Activated CD8-positive, alpha-beta memory T cell treated with anti-CD3 and anti-CD28 coated beads, Interleukin-2, amount 50 U/mL, for 1 hour (primary cell): ENCODE measurements at regions not wholly inside any gene's neighbourhood (a gene's known extent, or its start where the extent isn't known, plus 50 kb on each side); places are given as distances from the start of the nearest gene placed in this dataset.
"Not testable (repeated sequence)": the region's sequence is repeated elsewhere in the genome, so short reads cannot be mapped to it uniquely, and the experiment has no call there.

Experiments
- DNase-seq: peaks from one replicate; pipeline ENCODE4 v3.0.0-alpha.2; 2020; ENCODE audit errors: extremely low read depth

DNA sequence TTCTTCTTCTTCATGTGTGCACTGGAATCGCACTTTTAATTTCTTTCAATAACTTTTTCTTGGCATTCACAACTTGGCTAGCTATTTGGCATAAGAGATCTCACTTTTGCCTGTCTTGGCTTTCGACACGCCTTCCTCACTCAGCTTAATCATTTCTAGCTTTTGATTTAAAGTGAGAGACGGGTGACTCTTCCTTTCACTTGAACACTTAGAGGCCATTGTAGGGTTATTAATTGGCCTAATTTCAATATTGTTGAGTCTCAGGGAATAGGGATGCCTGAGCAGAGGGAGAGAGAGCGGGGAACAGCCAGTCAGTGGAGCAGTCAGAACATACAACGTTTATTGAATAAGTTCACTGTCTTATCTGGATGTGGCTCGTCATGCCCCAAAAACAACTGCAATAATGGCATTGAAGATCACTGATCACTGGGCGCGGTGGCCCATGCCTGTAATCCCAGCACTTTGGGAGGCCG, 200.3 kb downstream of the SEC14L1 start:
- no peak for DNase-seq

DNA sequence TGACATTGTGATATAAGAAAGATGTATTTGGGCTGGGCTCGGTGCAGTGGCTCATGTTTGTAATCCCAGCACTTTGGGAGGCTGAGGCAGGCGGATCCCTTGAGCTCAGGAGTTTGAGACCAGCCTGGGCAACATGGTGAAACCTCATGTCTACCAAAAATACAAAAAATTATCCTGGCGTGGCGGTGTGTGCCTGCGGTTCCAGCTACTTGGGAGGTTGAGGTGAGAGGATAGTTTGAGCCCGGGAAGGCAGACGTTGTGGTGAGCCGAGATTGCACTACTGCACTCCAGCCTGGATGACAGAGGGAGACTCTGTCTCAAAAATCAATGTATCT, 201.9 kb downstream of the SEC14L1 start:
- not testable (repeated sequence) for DNase-seq

DNA sequence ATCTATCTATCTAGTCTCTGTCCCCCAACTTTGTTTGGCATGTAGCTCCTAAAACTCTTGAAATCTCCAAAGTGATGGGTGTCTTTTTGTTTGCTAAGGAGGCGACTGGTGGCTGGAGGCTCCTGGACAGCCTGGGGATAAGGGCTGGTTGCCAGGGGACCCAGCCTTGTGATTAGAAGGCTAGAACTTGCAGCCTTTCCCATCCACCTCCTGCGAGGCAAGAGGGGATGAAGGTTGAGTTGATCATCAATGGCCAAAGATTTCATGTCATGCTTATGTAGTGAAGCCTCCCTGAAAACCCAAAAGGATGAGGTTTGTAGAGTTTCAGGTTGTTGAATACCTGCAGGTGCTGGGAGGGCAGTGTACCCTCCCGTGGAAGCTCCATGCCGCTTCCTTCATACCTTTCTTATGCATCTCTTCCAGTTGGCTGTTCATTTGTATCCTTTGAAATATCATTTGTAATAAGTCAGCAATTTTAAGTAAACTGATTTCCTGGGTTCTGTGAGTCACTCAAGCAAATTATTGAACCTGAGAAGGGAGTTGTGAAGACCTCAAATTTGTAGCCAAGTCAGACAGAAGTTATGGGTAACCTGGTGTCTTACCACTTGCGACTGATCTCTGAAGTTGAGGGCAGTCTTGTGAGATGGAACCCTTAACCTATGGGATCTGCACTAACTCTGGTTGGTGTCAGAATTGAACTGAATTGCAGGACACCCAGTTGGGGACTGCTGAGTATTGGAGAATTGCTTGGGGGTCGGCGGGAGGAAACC, 202.4 kb downstream of the SEC14L1 start:
- no peak for DNase-seq

DNA sequence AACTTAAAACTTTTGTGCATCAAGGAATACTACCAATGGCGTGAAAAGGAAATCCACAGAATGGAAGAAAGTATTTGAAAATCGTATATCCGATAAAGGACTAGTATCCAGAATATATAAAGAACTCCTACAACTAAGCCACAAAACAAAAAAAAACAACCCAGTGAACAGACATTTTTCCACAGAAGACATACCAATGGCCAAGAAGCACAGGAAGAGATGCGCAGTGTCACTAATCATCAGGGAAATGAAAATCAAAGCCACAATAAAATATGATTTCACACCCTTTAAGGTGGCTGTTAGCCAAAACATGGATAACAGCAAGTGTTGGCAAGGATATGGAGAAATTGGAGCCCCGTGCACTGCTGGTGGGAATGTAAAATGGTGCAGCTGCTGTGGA, 203.3 kb downstream of the SEC14L1 start:
- DNase-seq, result no peak

DNA sequence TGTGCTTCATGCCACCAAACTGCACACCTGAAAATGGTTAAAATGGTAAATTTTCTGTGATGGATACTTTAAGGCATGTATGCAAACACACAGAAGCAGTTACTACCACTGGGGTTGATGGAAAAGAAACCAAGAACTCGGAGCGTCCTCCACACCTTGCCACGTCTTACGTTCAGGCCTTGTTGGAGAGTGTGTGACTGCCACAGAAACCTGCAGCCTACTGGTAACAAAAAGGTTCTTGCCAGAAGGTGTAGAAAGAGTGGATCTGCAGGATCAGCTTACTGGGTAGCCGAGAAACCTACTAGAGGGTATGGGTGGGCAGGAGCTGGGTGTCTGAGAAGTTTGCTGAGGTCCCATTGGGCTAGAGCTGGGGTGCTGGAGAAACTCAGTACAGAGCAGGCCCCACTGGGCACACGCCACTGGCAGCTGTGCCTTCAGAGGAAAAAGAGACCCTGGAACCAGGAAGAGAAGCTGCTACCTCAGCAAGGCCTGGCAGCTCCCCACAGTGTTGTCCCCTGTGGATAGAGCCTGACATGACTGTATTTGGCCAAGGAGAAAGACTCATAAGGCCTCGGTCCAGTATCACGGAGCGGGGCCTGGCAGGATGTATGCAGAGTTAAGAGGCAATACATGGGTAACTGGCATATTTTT, 204.6 kb downstream of the SEC14L1 start:
- DNase-seq, result no peak

DNA sequence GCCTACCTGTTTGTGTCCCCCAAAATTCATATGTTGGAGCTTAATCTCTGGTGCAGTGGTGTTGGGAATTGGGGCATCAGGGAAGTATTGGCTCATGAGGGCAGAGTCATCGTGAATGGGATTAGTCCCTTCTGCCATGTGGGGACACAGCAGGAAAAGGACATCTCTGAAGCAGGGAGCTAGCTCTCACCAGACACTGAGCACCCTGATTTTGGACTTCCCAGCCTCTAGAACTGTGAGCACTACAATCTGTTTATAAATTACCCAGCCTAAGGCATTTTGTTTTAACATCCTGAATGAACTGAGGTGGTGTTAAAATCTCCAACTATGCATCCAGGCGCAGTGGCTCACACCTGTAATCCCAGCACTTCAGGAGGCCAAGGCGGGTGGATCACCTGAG, 206.0 kb downstream of the SEC14L1 start:
- no peak for DNase-seq

DNA sequence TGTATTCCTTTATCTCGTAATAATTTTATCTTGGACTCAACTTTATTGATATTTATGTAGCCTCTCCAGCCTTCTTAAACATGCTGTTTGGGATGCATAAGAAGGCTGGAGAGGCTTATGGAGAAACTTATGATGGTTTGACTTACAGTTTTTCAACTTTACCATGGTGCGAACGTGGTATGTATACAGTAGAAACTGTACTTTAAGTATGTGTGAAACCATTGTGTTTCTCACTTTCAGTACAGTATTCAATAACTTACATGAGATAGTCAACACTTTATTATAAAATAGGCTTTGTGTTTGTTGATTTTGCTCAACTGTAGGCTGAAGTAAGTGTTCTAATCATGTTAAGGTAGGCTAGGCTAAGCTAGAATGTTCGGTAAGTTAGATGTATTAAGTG, 206.8 kb downstream of the SEC14L1 start:
- DNase-seq, result no peak

DNA sequence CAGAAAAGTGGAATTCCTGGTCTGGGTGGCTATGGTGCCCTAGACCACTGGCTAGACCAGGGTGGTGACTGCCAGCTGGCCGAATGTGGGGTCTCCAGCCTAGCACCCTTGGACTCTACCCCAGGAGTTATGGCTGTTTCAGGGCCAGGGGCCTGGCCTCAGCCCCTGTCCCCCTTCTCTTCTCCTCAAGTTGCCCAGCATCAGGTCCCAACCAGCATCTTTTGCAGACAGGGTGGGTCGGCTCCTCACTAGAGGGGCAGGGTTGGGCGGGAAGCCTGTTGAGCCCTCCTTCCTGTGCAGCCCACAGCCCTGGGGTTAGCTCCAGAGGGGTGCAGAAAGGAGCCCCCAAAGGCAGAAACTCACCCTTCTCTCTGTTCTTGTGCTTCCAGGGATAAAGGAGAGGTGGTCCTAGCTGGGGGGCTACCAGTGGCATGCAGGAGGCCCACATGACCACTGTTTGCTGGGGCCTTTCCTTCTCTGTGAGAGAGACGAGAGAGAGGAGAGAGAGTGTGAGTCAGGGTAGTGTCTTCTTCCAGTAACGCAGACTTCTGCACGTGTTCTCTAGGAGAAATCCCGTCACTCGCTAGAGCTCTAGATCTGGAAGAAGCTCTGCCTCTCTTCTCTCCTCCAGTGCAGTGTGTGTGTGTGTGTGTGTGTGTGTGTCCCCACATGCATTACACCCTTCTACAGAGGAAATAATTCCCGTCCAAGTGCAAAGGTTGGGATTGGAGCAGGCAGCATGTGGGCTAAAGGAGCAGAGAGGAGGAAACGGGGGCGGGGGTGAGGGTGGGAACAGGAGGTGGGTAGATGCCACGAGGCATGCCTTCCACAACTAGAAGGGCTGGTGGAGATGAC, 209.4 kb downstream of the SEC14L1 start:
- no peak for DNase-seq

DNA sequence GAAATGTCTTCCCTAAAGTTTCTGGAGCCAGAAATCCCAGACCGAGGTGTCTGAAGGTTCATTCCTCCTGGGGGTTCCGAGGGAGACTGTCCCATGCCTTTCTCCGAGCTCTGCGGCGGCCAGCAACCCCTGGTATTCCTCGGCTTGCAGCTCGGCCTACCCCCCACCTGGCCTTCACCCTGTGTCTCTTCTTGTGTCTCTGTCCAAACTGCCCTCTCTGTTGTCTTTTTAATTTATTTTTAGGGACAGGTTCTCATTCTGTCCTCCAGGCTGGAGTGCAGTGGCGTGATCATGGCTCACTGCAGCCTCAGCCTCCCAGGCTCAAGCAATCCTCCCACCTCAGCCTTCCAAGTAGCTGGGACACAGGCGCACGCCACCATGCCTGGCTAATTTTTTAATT, 211.7 kb downstream of the SEC14L1 start:
- no peak for DNase-seq

DNA sequence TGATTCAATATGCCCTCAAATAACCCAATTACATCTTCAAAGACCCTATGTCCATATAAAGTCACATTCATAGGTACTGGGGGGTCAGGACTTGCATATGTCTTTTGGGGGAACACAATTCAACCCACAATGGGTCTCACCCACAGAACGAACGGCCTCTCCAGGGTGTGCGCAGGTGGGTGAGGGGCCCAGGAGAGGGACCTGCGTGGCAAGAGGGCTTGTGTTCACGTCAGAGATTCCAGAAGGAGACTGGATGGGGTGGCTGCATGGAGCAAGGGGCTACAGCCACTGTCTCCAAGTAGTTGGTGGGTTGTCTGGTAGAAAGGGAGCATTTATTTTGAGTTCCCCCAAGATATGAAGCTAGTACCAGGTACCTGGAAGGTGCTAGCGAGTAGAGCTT, 212.2 kb downstream of the SEC14L1 start:
- no peak for DNase-seq

DNA sequence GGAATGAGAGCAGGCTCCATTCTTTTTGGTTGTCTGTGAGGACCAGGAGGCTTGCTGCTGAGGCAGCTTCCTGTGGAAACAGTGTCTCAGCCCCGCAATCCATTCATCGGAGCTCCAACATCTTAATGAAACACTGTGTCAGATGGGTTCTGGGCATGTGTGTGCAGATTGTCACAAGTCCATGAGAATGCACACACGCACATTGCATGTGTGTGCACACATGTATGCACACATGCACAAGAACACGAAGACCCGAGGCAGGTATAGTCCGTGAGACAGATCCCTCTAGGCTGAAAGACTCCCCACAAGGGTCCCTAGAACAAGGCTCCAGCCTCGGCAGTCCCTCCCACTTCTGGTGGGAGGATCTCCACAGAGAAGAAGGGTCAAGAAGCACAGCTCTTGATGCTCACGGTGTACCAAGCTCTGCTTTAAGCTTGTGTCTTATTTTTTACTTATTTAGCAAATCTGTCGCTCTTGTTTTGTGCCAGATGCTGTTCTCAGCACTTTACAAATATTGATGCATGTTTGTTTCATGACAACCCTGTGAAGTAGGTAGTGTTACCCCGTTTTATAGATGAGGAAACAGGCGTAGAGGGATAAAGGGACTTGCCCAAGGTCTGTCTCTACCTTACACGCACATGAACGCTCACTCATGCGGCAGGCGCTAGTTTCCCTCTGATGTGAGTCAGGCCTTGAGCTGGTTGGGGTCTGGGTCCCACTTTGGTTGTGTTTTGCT, 213.1 kb downstream of the SEC14L1 start:
- no peak for DNase-seq

DNA sequence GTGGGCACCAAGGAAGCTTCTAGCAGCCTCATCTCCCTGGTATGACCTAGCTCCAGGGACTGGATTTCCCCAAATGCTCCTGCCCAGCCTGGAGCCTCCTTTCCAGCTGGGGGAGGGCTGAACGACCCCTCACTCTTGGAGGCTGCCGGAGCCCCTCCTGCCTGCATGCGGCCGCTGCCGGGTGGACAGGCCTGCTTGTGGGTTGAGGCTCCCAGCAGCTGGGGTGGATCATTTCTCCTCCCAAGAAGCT, 213.6 kb downstream of the SEC14L1 start:
- DNase-seq, result no peak

DNA sequence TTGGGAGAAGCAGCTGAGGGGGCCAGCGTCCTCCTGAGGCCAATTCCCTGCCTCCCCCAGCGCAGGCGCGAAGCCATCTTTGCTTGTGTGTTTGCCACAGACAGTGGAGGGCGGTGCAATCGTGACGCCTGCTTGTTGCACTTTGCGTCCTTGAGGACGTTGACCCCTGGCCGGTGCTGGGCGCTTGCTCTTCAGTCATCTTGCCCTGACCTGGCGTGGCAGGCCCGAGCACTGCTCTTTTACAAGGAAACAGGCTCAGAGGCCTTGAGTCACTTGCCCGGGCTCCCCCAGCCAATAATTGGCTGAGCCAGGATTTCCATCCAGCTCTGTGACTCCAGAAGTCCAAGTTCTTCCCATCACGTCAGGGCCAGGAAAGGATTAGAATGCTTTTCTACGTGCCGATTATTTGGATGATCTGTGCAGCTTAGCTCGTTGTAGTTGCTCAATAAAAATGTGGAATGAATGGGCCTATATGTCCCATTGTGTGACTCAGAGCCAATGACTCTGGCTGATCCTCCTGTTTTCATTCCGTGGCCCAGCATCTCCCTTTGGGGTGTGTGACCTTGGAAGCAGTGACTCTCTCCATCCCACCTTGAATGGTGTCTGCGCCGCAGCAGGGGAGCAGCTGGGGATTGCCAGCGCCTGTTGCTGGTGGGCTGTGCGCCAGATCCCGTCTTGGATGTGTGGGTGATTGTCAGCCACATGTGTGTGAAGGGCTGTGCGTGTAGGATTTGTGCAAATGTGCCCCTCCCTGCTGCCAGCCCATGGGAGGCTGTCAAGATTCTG, 214.1 kb downstream of the SEC14L1 start:
- DNase-seq, result no peak

DNA sequence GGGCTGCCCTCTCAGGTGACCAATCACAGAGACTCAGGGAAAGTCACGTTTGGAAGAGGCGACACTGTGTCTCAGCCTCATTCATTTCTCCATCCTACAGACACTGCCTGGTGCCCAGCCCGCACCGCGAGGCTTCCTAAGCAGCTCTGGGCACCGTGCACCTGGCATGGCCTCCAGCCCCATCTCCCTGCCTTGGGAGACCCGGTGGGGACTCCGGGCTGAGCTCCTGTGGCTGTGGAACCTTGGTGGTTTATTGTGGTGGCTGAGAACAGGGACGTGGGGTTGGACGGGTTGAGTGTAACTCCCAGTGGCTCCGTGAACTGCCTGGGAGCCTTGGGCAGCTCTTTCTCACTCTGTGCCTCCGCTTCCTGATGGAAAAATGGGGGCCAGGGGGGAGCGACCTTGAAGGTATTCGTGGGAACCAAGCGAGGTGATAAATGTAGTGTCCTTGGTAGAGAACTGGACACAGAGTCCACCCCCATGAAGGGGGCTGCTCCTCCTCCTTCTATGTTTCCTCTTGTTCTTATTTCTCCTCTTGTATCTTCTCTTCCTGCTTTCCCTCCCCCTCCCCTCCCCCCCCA, 215.4 kb downstream of the SEC14L1 start:
- no peak for DNase-seq

DNA sequence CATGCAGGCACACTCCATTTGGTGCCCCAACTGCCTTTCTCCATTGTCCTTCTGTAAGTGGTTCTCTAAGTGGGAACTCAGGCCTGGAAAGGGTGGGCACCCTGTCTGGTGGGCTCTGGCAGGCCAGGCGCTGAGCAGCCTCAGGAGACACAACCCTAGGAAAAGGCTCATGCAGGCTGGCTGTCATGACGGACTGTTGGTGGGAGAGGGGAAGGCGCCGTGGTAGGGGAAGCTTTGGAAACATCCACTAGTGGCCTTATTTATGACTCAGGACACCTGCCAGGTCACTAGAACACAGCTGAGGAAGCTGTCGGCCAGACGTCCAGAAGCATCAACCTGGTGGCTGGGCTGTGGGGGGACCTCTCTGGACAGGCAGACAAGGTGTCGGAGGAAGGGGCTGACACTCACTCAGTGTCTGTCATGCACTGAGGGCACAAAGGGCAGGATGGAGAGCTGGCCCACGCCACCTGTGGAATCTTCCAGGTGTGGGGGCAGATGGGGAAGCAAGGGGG, 216.0 kb downstream of the SEC14L1 start:
- DNase-seq, result no peak

DNA sequence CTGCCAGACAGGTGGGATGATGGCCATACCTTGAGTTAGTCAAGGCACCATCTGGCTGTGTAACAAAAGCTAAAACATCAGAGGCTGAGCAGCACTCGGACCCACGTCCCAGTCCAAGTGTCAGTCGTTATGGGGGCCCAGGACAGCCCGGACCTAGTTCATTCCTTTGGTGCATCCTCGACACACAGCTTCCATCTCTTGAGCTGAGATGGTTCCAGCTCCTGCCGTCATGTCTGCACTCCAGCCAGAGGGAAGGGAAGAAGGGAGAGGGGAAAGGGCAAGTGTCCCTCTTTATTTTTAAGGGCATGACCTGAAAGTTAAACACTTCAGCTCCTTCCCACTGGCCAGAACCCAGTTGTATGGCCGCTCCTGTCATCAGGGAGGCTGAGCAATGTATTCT, 218.0 kb downstream of the SEC14L1 start:
- no peak for DNase-seq

DNA sequence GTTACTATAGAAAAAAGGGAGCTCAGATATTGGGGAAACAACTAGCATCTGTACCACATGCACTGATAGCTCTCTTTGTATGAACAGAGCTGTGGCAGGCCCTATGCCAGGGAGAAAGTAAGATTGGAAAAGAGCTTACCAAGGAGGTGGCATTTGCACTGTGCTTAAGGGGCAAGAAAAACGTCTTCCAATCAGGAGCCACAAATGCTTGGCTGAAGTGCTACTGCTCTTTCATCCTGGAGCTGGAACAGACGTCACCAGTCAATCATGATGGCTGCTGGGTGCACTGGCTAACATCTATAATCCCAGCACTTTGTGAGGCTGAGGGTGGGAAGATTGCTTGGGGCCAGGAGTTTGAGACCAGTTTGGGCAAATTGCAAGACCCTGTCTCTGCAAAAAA, 218.5 kb downstream of the SEC14L1 start:
- DNase-seq, result no peak

DNA sequence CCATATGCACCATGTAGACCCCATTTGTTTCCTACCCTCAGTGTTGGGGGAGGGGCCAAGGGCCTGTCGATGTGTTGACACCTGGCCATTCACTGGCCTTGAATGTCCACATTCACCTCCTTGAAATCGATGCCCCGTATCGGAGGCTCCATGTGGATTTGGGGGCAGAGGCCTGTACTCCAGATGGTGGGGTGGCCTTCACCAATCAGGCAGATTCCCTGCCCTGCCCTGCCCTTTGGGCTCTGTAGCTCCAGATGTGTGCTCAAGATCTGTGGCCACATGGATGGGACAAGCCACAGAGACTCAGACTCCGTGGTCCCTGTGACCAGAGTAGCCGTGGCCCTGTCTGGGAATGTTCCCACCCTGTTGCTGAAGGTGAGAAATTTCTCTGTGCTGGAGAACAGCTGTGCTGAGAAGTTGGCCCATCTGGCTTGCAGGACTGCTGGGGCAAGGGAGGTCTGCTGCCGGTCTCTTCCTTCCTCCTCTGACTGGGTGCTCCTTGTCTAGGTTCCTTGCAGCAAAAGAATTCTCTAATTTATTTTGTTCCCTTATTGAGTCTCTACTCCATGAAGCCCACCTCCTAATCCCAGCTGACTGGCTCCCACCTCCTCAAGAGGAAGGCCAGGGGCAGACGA, 221.3 kb downstream of the SEC14L1 start:
- DNase-seq, result no peak

DNA sequence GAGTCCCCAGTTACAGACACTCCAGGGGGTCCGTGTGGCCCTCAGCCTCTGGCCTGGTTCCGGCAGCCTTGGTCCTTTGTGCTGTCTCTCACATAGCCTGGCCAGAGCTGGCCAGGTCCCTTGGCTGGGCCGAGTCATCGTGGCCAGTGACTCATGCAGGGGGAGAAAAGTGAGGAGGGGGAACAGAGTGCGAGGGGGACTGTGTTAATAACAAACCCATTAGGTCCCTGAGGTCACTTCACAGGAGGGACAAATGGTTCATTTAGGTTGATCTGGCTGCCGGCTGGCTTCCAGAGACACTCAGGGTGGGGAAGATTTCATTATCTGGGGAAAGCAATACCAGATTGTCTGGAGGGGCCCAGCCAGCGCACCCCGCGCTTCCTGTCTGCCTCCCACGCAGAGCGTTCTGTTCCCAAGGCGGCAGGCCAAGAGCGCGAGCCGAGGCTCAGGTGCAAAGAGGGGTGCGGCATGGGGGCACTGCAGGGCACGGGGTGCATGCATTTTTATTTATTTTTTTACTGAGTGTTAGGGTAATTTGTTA, 223.1 kb downstream of the SEC14L1 start:
- DNase-seq, result no peak

DNA sequence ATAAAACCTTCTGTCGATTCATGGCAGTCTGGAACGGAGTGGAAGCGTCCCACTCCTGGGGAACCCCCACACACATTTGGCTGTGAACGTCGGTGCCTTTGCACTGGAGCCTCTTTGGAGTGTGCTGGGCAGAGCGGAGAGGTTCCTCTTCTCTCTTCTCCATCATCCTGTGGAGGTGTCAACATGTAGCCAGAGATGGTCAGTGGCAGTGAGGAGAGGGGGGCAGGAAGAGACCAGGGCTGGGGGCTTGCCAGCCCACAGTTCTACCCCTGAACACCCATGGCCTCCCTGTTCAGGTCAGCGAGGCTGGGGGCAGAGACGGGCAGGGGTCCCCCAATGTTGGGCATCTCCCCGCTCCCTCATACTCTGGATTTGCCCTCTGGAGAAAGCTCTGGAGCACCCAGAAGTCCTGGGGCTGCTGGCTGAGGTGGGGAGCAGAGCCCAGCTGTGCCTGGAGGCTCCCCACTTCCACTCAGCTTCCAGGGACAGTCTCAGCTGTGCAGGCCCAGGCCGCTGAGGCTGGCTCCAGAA, 223.7 kb downstream of the SEC14L1 start:
- no peak for DNase-seq
